Vagina (tissue), 2 donors: ENCODE measurements at regions not wholly inside any gene's neighbourhood (a gene's known extent, or its start where the extent isn't known, plus 50 kb on each side); places are given as distances from the start of the nearest gene placed in this dataset.

Source experiments
- POLR2A ChIP-seq, 2 donors: fragments of 450-650 bp; IDR thresholded peaks; one replicate each; pipeline ENCODE4 v1.6.1; 2017; ENCODE audit warnings: antibody characterized with exemption in 2 of 2, mild to moderate bottlenecking in 2 of 2, moderate library complexity in 2 of 2
- TF ChIP-seq, protein P1 (sequence below), 3 experiments: fragments of 450-650 bp in 2 of 3; fragments of 200-600 bp in 1 of 3; sonication (generic) in 1 of 3; IDR thresholded peaks; one replicate each; pipeline ENCODE4 v1.5.1; 2017 to 2019; ENCODE audit warnings: antibody characterized with exemption in 3 of 3, mild to moderate bottlenecking in 2 of 3, moderate library complexity in 2 of 3

- TF ChIP-seq, protein P1, sequence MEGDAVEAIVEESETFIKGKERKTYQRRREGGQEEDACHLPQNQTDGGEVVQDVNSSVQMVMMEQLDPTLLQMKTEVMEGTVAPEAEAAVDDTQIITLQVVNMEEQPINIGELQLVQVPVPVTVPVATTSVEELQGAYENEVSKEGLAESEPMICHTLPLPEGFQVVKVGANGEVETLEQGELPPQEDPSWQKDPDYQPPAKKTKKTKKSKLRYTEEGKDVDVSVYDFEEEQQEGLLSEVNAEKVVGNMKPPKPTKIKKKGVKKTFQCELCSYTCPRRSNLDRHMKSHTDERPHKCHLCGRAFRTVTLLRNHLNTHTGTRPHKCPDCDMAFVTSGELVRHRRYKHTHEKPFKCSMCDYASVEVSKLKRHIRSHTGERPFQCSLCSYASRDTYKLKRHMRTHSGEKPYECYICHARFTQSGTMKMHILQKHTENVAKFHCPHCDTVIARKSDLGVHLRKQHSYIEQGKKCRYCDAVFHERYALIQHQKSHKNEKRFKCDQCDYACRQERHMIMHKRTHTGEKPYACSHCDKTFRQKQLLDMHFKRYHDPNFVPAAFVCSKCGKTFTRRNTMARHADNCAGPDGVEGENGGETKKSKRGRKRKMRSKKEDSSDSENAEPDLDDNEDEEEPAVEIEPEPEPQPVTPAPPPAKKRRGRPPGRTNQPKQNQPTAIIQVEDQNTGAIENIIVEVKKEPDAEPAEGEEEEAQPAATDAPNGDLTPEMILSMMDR (IDR thresholded peaks at IDR 0.05): no peak
- TF ChIP-seq POLR2A (IDR thresholded peaks at IDR 0.05): no peak
Measured at GRCh38 chr6:112504621-112505020, 157.5 kb downstream of the RFPL4B start.
